ENCODE measurements at regions not wholly inside any gene's neighbourhood (a gene's known extent, or its start where the extent isn't known, plus 50 kb on each side); places are given as distances from the start of the nearest gene placed in this dataset.

GRCh38 chr10:14396411-14397048 is 65.8 kb upstream of the FRMD4A start:
- Histone ChIP-seq H3K4me1 (ENCODE audit: control insufficient read depth in 2 of 3, insufficient read depth in 2 of 3, low read depth in 1 of 3, low read length in 3 of 3) (no peaks in the 10 kb centered on the region), H3K36me3 (ENCODE audit: control insufficient read depth in 2 of 3, insufficient read depth in 3 of 3, low read length in 3 of 3) (no peaks in the 10 kb centered on the region), H3K9me3 (ENCODE audit: control insufficient read depth in 2 of 3, insufficient read depth in 1 of 3, low read length in 3 of 3) (no peaks in the 10 kb centered on the region), H3K27ac (ENCODE audit: low read depth in 2 of 2, low read length in 2 of 2) (no peak overlapping the region), H3K4me3 (ENCODE audit: low read length in 3 of 3) (no peak overlapping the region), H3K27me3 (ENCODE audit: control insufficient read depth, insufficient read depth, low read length) (no peaks in the 10 kb centered on the region), H3K9ac (ENCODE audit: low read length in 3 of 3) (no peak overlapping the region)
- TF ChIP-seq CTCF (IDR thresholded peaks at IDR 0.05; ENCODE audit: borderline replicate concordance, extremely low read depth, insufficient read depth): no peak
- no peak for FAIRE-seq
- peak in 1 of 5 donors; percentile 52 for DNase-seq
- intact Hi-C loops (cut with DNase I): no loop called here

GRCh38 chr10:14394179-14394578 is 63.5 kb upstream of the FRMD4A start:
- H3K36me3 ChIP-seq (ENCODE audit: control insufficient read depth in 2 of 3, insufficient read depth in 3 of 3, low read length in 3 of 3): no peaks in the 10 kb centered on the region
- H3K27ac ChIP-seq (ENCODE audit: low read depth in 2 of 2, low read length in 2 of 2): no peak overlapping the region
- no peak for FAIRE-seq
- DNase-seq: no peak
- H3K9ac ChIP-seq (ENCODE audit: low read length in 3 of 3): no peak overlapping the region
- H3K9me3 ChIP-seq (ENCODE audit: control insufficient read depth in 2 of 3, insufficient read depth in 1 of 3, low read length in 3 of 3): no peaks in the 10 kb centered on the region
- no peaks in the 10 kb centered on the region for H3K4me1 ChIP-seq (ENCODE audit: control insufficient read depth in 2 of 3, insufficient read depth in 2 of 3, low read depth in 1 of 3, low read length in 3 of 3)
- TF ChIP-seq CTCF (IDR thresholded peaks at IDR 0.05; ENCODE audit: borderline replicate concordance, extremely low read depth, insufficient read depth): no peak
- no peaks in the 10 kb centered on the region for H3K27me3 ChIP-seq (ENCODE audit: control insufficient read depth, insufficient read depth, low read length)
- intact Hi-C loops (cut with DNase I): no loop called here
- no peak overlapping the region for H3K4me3 ChIP-seq (ENCODE audit: low read length in 3 of 3)

GRCh38 chr10:14391342-14391741 is 60.6 kb upstream of the FRMD4A start:
- Histone ChIP-seq H3K9ac (ENCODE audit: low read length in 3 of 3) (no peak overlapping the region), H3K9me3 (ENCODE audit: control insufficient read depth in 2 of 3, insufficient read depth in 1 of 3, low read length in 3 of 3) (no peaks in the 10 kb centered on the region), H3K4me3 (ENCODE audit: low read length in 3 of 3) (no peak overlapping the region), H3K27me3 (ENCODE audit: control insufficient read depth, insufficient read depth, low read length) (no peaks in the 10 kb centered on the region), H3K4me1 (ENCODE audit: control insufficient read depth in 2 of 3, insufficient read depth in 2 of 3, low read depth in 1 of 3, low read length in 3 of 3) (no peaks in the 10 kb centered on the region), H3K36me3 (ENCODE audit: control insufficient read depth in 2 of 3, insufficient read depth in 3 of 3, low read length in 3 of 3) (no peaks in the 10 kb centered on the region), H3K27ac (ENCODE audit: low read depth in 2 of 2, low read length in 2 of 2) (no peak overlapping the region)
- no peak for TF ChIP-seq CTCF (IDR thresholded peaks at IDR 0.05; ENCODE audit: borderline replicate concordance, extremely low read depth, insufficient read depth)
- FAIRE-seq (no peak), DNase-seq (no peak)
- intact Hi-C loops (cut with DNase I): no loop called here
